RPMI7951 (cell line): ENCODE measurements at regions not wholly inside any gene's neighbourhood (a gene's known extent, or its start where the extent isn't known, plus 50 kb on each side); places are given as distances from the start of the nearest gene placed in this dataset.

Source experiments
- DNase-seq: peaks from one replicate; pipeline ENCODE4 v3.0.0-alpha.2; 2012; ENCODE audit warnings: low read depth

- no peak for DNase-seq
Observed at GRCh38 chr11:109799604-109800003, 293.6 kb upstream of the ZC3H12C start.

GRCh38 chr11:109804911-109805310 is 288.3 kb upstream of the ZC3H12C start:
- DNase-seq = no peak

GRCh38 chr11:109806205-109806604 is 287.0 kb upstream of the ZC3H12C start:
- DNase-seq = no peak

GRCh38 chr11:109808569-109808968 is 284.6 kb upstream of the ZC3H12C start:
- DNase-seq = no peak

- DNase-seq = no peak
Observed at GRCh38 chr11:109814824-109815223, 278.4 kb upstream of the ZC3H12C start.

GRCh38 chr11:109815500-109816150 is 277.6 kb upstream of the ZC3H12C start:
- no peak for DNase-seq

GRCh38 chr11:109818290-109818689 is 274.9 kb upstream of the ZC3H12C start:
- DNase-seq = no peak

- no peak for DNase-seq
Observed at GRCh38 chr11:109819410-109819809, 273.8 kb upstream of the ZC3H12C start.

GRCh38 chr11:109821511-109821910 is 271.7 kb upstream of the ZC3H12C start:
- DNase-seq = no peak

- DNase-seq = no peak
Observed at GRCh38 chr11:109822436-109823102, 270.6 kb upstream of the ZC3H12C start.

GRCh38 chr11:109828387-109828786 is 264.8 kb upstream of the ZC3H12C start:
- DNase-seq = no peak

GRCh38 chr11:109838026-109838425 is 255.2 kb upstream of the ZC3H12C start:
- no peak for DNase-seq

GRCh38 chr11:109845437-109845836 is 247.8 kb upstream of the ZC3H12C start:
- no peak for DNase-seq

- DNase-seq = no peak
Observed at GRCh38 chr11:109847621-109848020, 245.6 kb upstream of the ZC3H12C start.

- no peak for DNase-seq
Observed at GRCh38 chr11:109849051-109849450, 244.1 kb upstream of the ZC3H12C start.

GRCh38 chr11:109849946-109850345 is 243.2 kb upstream of the ZC3H12C start:
- DNase-seq = no peak

- DNase-seq = no peak
Observed at GRCh38 chr11:109851780-109852390, 241.3 kb upstream of the ZC3H12C start.

- peak; percentile 61 for DNase-seq
Observed at GRCh38 chr11:109853156-109853776, 239.9 kb upstream of the ZC3H12C start.

- no peak for DNase-seq
Observed at GRCh38 chr11:109854731-109855130, 238.5 kb upstream of the ZC3H12C start.

GRCh38 chr11:109856928-109857327 is 236.3 kb upstream of the ZC3H12C start:
- no peak for DNase-seq

GRCh38 chr11:109857637-109858036 is 235.6 kb upstream of the ZC3H12C start:
- DNase-seq = no peak

- DNase-seq = no peak
Observed at GRCh38 chr11:109858152-109858551, 235.0 kb upstream of the ZC3H12C start.
